Smooth muscle cell (in vitro differentiated cells): ENCODE measurements at regions not wholly inside any gene's neighbourhood (a gene's known extent, or its start where the extent isn't known, plus 50 kb on each side); places are given as distances from the start of the nearest gene placed in this dataset.
A peak's percentile ranks its signal among the peaks of the same experiment; 100 is the strongest.

ENCODE experiments used
- DNase-seq: peaks from one replicate; lab custom pipeline; 2025; ENCODE audit not compliant: unreplicated experiment; lab: John Stamatoyannopoulos, UW
- H2AFZ ChIP-seq: fragments of 200-600 bp; sonication (generic); 2 replicates; pipeline ENCODE4 v1.6.0; 2016; ENCODE audit warnings: antibody characterized with exemption, low read depth, mild to moderate bottlenecking
- H3F3A ChIP-seq: fragments of 200-600 bp; sonication (generic); 2 replicates; pipeline ENCODE4 v1.6.0; 2017; ENCODE audit warnings: antibody characterized with exemption, low read depth
- H3K27ac ChIP-seq: fragments of 200-600 bp; sonication (generic); 2 replicates; pipeline ENCODE4 v1.5.1; 2016; ENCODE audit warnings: low read depth, mild to moderate bottlenecking
- H3K27me3 ChIP-seq: fragments of 200-600 bp; sonication (generic); 2 replicates; pipeline ENCODE4 v1.6.1; 2016; ENCODE audit warnings: low read depth, mild to moderate bottlenecking
- H3K36me3 ChIP-seq: fragments of 200-600 bp; sonication (generic); 2 replicates; pipeline ENCODE4 v1.5.1; 2016; ENCODE audit warnings: low read depth
- H3K4me1 ChIP-seq: fragments of 200-600 bp; sonication (generic); 2 replicates; pipeline ENCODE4 v1.5.1; 2016; ENCODE audit warnings: low read depth
- H3K4me2 ChIP-seq: fragments of 200-600 bp; sonication (generic); 2 replicates; pipeline ENCODE4 v1.6.0; 2016; ENCODE audit warnings: mild to moderate bottlenecking
- H3K4me3 ChIP-seq: fragments of 200-600 bp; sonication (generic); 2 replicates; pipeline ENCODE4 v1.5.1; 2016; ENCODE audit warnings: mild to moderate bottlenecking
- H3K79me2 ChIP-seq: fragments of 200-600 bp; sonication (generic); 2 replicates; pipeline ENCODE4 v1.6.0; 2016; ENCODE audit warnings: low read depth, mild to moderate bottlenecking
- H3K9ac ChIP-seq: fragments of 200-600 bp; sonication (generic); 2 replicates; pipeline ENCODE4 v1.6.0; 2016; ENCODE audit warnings: low read depth
- H3K9me3 ChIP-seq: fragments of 200-600 bp; sonication (generic); replicated peaks from 2 replicates; pipeline ENCODE4 v1.5.1; 2016; ENCODE audit warnings: low read depth
- H4K20me1 ChIP-seq: fragments of 200-600 bp; sonication (generic); 2 replicates; pipeline ENCODE4 v1.6.0; 2016; ENCODE audit warnings: low read depth
- CTCF ChIP-seq: fragments of 200-600 bp; sonication (generic); IDR thresholded peaks from 2 replicates; pipeline ENCODE4 v1.5.1; 2017; ENCODE audit warnings: borderline replicate concordance, mild to moderate bottlenecking, antibody characterized with exemption; ENCODE audit not compliant: insufficient read depth, poor library complexity, severe bottlenecking
- WGBS: methylation state at CpG from one replicate; pipeline ENCODE4 v1.1.7; 2016; ENCODE audit warnings: low lambda C conversion rate; 5-methylcytosine and 5-hydroxymethylcytosine counted together

- Histone ChIP-seq H3K4me1 (no peaks in the 10 kb centered on the region), H3F3A (peaks cover 13% of the 10 kb centered on the region), H3K79me2 (no peaks in the 10 kb centered on the region), H3K27me3 (no peaks in the 10 kb centered on the region), H3K4me3 (no peak overlapping the region), H4K20me1 (no peaks in the 10 kb centered on the region), H3K9ac (no peak overlapping the region), H3K36me3 (no peaks in the 10 kb centered on the region), H2AFZ (no peak overlapping the region), H3K4me2 (no peak overlapping the region), H3K9me3 (no peaks in the 10 kb centered on the region), H3K27ac (no peak overlapping the region)
- DNase-seq: no peak
- TF ChIP-seq CTCF: no peak
- 89% methylated on average over 22 of the region's 22 CpGs for WGBS
These were observed 74.7 kb upstream of the PTPN1 start for GRCh38 chr20:50435397-50436051.

- no peak overlapping the region for H3K27ac ChIP-seq
- no peak overlapping the region for H3K4me2 ChIP-seq
- H2AFZ ChIP-seq: no peak overlapping the region
- H3K4me3 ChIP-seq: no peak overlapping the region
- no peak for TF ChIP-seq CTCF
- no peaks in the 10 kb centered on the region for H4K20me1 ChIP-seq
- no peak overlapping the region for H3K9ac ChIP-seq
- H3K9me3 ChIP-seq: no peaks in the 10 kb centered on the region
- 82% methylated on average over 6 of the region's 6 CpGs for WGBS
- DNase-seq: no peak
- no peaks in the 10 kb centered on the region for H3K27me3 ChIP-seq
- no peaks in the 10 kb centered on the region for H3K79me2 ChIP-seq
- peaks cover 13% of the 10 kb centered on the region for H3F3A ChIP-seq
- no peaks in the 10 kb centered on the region for H3K4me1 ChIP-seq
- H3K36me3 ChIP-seq: no peaks in the 10 kb centered on the region
These were observed 74.0 kb upstream of the PTPN1 start for GRCh38 chr20:50436052-50436656.

GRCh38 chr20:50436696-50437095 is 73.5 kb upstream of the PTPN1 start:
- no peaks in the 10 kb centered on the region for H3K36me3 ChIP-seq
- H3K4me2 ChIP-seq: no peak overlapping the region
- no peak for TF ChIP-seq CTCF
- no peak overlapping the region for H2AFZ ChIP-seq
- no peaks in the 10 kb centered on the region for H3K27me3 ChIP-seq
- no peaks in the 10 kb centered on the region for H4K20me1 ChIP-seq
- peaks cover 13% of the 10 kb centered on the region for H3F3A ChIP-seq
- H3K9me3 ChIP-seq: no peaks in the 10 kb centered on the region
- DNase-seq: no peak
- WGBS: 89% methylated on average over 8 of the region's 8 CpGs
- no peak overlapping the region for H3K27ac ChIP-seq
- H3K9ac ChIP-seq: no peak overlapping the region
- H3K79me2 ChIP-seq: no peaks in the 10 kb centered on the region
- H3K4me3 ChIP-seq: no peak overlapping the region
- H3K4me1 ChIP-seq: no peaks in the 10 kb centered on the region

GRCh38 chr20:50438986-50439407 is 71.2 kb upstream of the PTPN1 start:
- 54% methylated on average over 9 of the region's 9 CpGs for WGBS
- Histone ChIP-seq H3K4me2 (no peak overlapping the region), H2AFZ (no peak overlapping the region)

More at GRCh38 chr20:50438986-50439407, 71.2 kb upstream of the PTPN1 start:
- Histone ChIP-seq H3K4me3 (no peak overlapping the region), H4K20me1 (no peaks in the 10 kb centered on the region), H3K9ac (peak overlapping the region; percentile 37), H3K27me3 (no peaks in the 10 kb centered on the region), H3K9me3 (no peaks in the 10 kb centered on the region), H3K27ac (peak overlapping the region; percentile 98), H3K79me2 (no peaks in the 10 kb centered on the region), H3F3A (peaks cover 13% of the 10 kb centered on the region), H3K4me1 (no peaks in the 10 kb centered on the region), H3K36me3 (no peaks in the 10 kb centered on the region)
- no peak for TF ChIP-seq CTCF
- DNase-seq: no peak
